Retinal pigment epithelial cell (primary cell): ENCODE measurements at regions not wholly inside any gene's neighbourhood (a gene's known extent, or its start where the extent isn't known, plus 50 kb on each side); places are given as distances from the start of the nearest gene placed in this dataset.

Experiments used
- DNase-seq: peaks from one replicate; pipeline ENCODE4 v3.0.0-alpha.2; 2010; ENCODE audit warnings: low read depth
- H3K4me3 ChIP-seq: 2 replicates; pipeline ENCODE4 v1.5.1; 2011; ENCODE audit warnings: mild to moderate bottlenecking, low read length, control low read depth, moderate library complexity
- CTCF ChIP-seq: conservative IDR thresholded peaks from 2 replicates; pipeline ENCODE4 v1.5.1; 2011; ENCODE audit warnings: low read depth, low read length, control low read depth, inconsistent platforms

- no peak for TF ChIP-seq CTCF
- no peak overlapping the region for H3K4me3 ChIP-seq
- no peak for DNase-seq
Measured at GRCh38 chr3:152102410-152102809, 166.3 kb upstream of the MBNL1 start.

DNA sequence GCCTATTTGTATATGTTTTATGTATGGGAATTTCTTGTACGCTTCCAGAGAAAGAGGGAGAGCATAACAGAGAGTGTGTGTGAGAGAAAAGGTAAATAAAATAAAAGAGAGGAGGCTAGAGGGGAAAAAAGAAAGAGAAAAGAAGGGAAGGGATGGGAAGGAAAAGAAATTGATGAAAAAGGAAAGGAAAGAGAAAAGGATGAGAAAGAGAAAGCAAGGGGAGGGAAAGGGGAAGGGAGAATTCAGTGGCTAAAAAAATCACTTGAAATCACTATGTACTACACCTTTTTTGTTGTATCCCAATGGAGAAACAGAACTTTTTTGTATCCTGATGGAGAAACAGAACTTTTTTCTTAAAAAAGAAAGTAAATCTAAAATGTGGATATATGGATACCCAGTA, 165.5 kb upstream of the MBNL1 start:
- TF ChIP-seq CTCF, result no peak
- H3K4me3 ChIP-seq, result no peak overlapping the region
- DNase-seq, result no peak

- TF ChIP-seq CTCF, result no peak
- no peak overlapping the region for H3K4me3 ChIP-seq
- no peak for DNase-seq
Measured at GRCh38 chr3:152104847-152105415, 163.8 kb upstream of the MBNL1 start.

GRCh38 chr3:152105446-152105845, 163.3 kb upstream of the MBNL1 start:
- no peak overlapping the region for H3K4me3 ChIP-seq
- no peak for TF ChIP-seq CTCF
- no peak for DNase-seq

DNA sequence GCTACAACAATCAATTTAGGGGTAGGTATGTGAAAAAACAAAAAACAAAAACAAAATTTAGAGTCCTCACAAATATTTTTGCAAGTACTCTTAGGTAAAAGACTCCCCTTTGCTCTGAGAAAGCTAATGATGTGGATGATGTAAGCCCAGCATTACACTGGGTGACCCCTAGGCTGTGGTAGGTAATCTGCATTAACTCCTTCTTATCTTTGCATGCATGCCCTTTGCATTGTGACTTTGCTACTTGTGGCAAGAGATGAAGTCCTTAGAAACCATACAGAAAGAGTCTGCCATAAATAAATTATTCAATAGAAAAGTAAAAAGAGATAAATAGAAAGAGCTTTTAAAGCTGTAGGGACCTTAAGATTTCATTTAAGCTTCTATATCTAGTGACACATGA, 159.7 kb upstream of the MBNL1 start:
- H3K4me3 ChIP-seq, result no peak overlapping the region
- TF ChIP-seq CTCF, result no peak
- no peak for DNase-seq

- TF ChIP-seq CTCF, result no peak
- no peak overlapping the region for H3K4me3 ChIP-seq
- no peak for DNase-seq
Measured at GRCh38 chr3:152113413-152113812, 155.3 kb upstream of the MBNL1 start.

GRCh38 chr3:152113992-152114651, 154.6 kb upstream of the MBNL1 start:
- TF ChIP-seq CTCF, result no peak
- DNase-seq, result no peak
- no peak overlapping the region for H3K4me3 ChIP-seq
